HG02798 (cell line): ENCODE measurements at regions not wholly inside any gene's neighbourhood (a gene's known extent, or its start where the extent isn't known, plus 50 kb on each side); places are given as distances from the start of the nearest gene placed in this dataset.

Experiments used
- ATAC-seq: cut with Tn5 transposase; IDR thresholded peaks from one replicate; pipeline ENCODE4 v1.9.1; 2021; ENCODE audit warnings: mild to moderate bottlenecking; ENCODE audit not compliant: unreplicated experiment, poor library complexity

GRCh38 chr5:106956187-106956586 is 714.5 kb downstream of the EFNA5 start:
- ATAC-seq, result no peak

- no peak for ATAC-seq
These were observed 729.8 kb downstream of the EFNA5 start for GRCh38 chr5:106940986-106941385.

- no peak for ATAC-seq
These were observed 730.4 kb downstream of the EFNA5 start for GRCh38 chr5:106940301-106940846.

- no peak for ATAC-seq
These were observed 747.3 kb downstream of the EFNA5 start for GRCh38 chr5:106923409-106923808.

- ATAC-seq, result no peak
These were observed 749.2 kb downstream of the EFNA5 start for GRCh38 chr5:106921567-106921966.

GRCh38 chr5:106910486-106910885 is 760.3 kb downstream of the EFNA5 start:
- no peak for ATAC-seq

- ATAC-seq, result no peak
These were observed 761.0 kb downstream of the EFNA5 start for GRCh38 chr5:106909716-106910115.

GRCh38 chr5:106907979-106908378 is 762.8 kb downstream of the EFNA5 start:
- ATAC-seq, result no peak

- ATAC-seq, result no peak
These were observed 764.5 kb downstream of the EFNA5 start for GRCh38 chr5:106906199-106906598.

- ATAC-seq, result no peak
These were observed 775.8 kb downstream of the EFNA5 start for GRCh38 chr5:106894964-106895363.

- ATAC-seq, result no peak
These were observed 788.7 kb downstream of the EFNA5 start for GRCh38 chr5:106882035-106882434.

- no peak for ATAC-seq
These were observed 790.1 kb downstream of the EFNA5 start for GRCh38 chr5:106880656-106881055.

GRCh38 chr5:106877881-106878280 is 792.9 kb downstream of the EFNA5 start:
- ATAC-seq, result no peak

GRCh38 chr5:106876665-106877194 is 794.0 kb downstream of the EFNA5 start:
- ATAC-seq, result no peak

GRCh38 chr5:106876298-106876622 is 794.5 kb downstream of the EFNA5 start:
- no peak for ATAC-seq

GRCh38 chr5:106875591-106876297 is 795.0 kb downstream of the EFNA5 start:
- ATAC-seq, result peak; percentile 78

GRCh38 chr5:106874974-106875373 is 795.8 kb downstream of the EFNA5 start:
- no peak for ATAC-seq

- no peak for ATAC-seq
These were observed 796.2 kb downstream of the EFNA5 start for GRCh38 chr5:106874531-106874930.

GRCh38 chr5:106873568-106873967 is 797.2 kb downstream of the EFNA5 start:
- ATAC-seq, result no peak

GRCh38 chr5:106865279-106865678 is 805.5 kb downstream of the EFNA5 start:
- ATAC-seq, result no peak

GRCh38 chr5:106862450-106863193 is 808.1 kb downstream of the EFNA5 start:
- ATAC-seq, result peak; percentile 30
